ENCODE measurements at regions not wholly inside any gene's neighbourhood (a gene's known extent, or its start where the extent isn't known, plus 50 kb on each side); places are given as distances from the start of the nearest gene placed in this dataset.

DNA sequence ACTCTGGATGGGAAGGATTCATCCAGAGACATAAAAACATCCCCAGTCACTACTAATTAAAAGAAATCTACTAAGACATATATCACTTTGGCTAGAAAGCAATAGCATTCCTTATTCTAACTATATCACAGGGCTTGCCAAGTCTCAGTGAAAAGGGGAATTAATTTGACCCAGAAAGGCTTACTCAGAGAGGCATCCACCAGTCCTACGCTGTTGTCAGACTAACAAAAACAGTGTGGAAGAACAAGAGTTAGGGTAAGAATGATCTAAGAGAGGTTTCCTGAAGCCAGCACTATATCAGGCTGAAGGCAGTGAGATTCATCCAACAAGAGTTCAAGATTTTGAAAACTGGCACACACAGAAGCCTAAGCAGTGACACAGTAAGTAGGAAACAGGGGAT lies 126.1 kb downstream of the GDAP2 start:
- no peak for DNase-seq (ENCODE audit: low read depth)

DNA sequence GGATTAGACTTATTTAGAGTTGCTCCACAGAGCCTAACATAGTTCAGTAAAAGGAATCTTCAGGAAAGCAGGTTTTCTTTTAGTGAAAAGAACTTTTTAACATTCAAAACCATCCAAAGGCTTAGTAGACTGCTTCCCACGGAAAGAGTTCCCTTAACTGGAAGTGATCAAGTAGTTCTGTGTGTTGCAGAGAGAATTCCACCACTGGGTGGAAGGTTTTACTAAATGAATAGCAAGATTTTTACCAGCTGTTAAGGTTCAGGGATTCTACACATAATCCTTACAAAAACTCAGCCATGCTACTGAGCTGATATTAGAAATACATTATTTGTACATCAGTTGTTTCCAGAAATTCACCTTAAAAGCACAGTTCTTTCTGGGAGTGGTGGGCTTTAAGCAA lies 119.7 kb downstream of the GDAP2 start:
- no peak for DNase-seq (ENCODE audit: low read depth)

DNA sequence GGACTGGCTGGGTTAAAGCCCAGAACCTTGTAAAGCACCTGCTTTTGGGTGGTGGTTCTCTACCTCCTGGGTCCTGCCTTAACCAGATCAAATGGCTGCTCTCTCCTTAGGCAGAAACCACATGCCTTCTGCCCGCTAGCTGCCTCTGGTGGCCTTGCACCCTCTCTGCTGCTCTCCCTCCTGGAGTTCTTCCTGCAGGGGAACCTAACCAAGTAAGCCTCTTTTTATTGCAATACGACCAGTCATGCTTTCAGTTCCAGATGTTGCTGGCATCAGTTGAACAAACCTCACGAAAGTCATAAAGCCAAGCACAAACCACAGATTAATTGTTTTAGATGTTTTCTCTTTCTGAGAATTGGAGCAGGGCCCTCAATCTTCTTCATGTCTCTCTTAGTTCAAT lies 118.9 kb downstream of the GDAP2 start:
- DNase-seq (ENCODE audit: low read depth), result no peak

DNA sequence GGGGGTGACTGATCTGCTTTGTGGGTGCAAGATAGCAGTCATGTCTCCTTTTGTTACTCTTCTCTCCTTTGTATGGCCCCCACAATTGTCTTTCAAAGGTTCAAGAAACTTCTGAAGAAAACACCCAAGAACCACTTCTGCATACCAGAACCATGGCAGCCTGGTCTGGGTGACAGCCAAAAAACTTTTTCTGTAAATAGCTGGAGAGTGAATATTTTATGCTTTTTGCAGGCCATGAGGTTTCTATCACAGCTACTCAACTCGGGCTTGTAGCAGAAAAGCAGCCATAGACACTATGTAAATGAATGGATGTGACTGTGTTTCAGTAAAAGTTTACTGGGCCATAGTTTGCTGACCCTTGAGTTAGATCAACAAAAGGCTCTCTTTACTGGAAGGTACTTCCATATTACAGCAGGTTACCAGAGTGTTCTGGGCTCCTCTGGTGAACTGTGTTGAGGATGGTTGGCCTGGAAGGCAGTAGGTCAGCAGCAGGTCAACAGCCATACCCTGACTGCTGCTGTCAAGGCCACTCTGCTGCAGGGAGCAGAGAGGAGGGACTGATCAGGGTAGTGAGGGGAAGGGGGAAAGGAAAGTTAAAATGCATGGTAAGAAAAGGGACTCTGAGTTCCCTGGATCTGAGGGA lies 116.4 kb downstream of the GDAP2 start:
- DNase-seq (ENCODE audit: low read depth), result no peak
